Brain pericyte (primary cell): ENCODE measurements at regions not wholly inside any gene's neighbourhood (a gene's known extent, or its start where the extent isn't known, plus 50 kb on each side); places are given as distances from the start of the nearest gene placed in this dataset.
"Not testable (repeated sequence)": the region's sequence is repeated elsewhere in the genome, so short reads cannot be mapped to it uniquely, and the experiment has no call there.

Source experiments
- DNase-seq: peaks from one replicate; pipeline ENCODE4 v3.0.0-alpha.2; 2012; ENCODE audit warnings: low read depth, low spot score

DNA sequence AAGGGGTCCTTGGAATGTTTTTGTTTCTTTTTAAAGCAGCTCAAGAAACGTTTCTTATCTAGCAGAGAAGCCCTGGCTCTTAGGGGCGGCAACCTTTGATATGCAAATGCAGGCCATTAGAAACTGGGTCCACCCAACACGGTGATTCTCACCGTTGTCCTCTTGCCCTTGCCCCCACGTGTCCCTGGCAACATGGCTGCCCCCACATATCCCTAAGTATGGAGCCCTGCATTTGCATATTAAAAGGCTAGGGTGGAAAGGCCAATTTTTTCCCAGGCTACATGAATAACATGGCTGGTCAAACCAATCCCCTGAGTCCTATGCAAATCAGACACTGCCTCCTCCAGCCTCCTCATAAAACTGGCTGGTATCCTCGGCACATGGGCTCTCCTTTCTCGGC lies 230.1 kb upstream of the SPOPL start:
- DNase-seq = no peak

DNA sequence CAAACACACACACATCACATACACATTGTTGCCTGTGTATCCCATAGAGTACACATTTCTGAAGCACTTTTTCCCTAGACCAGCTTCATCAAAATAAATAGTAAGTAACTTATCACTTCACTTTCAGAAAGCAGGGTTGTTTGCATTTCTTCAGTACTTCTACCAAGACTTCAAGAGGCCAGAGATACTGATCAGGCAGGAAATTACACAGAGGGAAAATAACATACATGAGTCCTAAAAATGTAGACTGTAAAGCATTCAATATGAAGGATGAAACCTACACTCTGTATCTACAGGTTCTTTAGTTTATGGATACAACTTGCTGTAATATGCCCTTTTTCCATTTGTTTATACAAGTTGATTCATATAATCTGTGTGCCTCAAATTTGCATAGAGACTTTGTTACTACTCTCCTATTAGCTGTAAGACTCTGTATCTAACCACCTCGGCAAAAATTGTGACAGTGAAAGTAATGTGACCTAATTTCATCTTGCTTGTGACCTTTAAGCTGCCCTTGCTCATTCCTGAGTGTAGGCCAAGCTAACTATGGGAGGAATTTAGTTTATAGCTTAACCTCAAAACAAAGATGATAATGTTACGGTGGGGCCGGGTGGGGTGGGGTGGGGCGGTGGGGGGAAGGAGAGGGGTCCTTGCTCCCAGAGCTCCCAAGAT lies 228.9 kb upstream of the SPOPL start:
- no peak for DNase-seq

DNA sequence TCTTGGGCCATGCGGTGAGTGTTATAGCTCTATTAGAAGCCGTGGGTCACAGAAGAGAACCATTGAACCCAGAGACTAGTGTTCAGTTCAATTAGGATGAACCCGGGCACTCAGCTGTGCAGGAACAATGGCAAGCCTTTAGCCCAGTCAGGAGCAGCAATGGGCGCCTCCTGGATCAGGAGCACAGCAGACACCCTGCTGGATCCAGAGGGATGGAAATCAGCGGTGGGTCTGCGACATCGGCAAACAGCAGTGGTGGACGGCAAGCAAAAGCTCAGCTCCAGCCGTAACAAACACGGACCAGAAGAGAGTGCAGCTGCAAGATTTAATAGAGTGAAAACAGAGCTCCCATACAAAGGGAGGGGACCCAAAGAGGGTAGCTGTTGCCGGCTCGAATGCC lies 228.3 kb upstream of the SPOPL start:
- DNase-seq = not testable (repeated sequence)

DNA sequence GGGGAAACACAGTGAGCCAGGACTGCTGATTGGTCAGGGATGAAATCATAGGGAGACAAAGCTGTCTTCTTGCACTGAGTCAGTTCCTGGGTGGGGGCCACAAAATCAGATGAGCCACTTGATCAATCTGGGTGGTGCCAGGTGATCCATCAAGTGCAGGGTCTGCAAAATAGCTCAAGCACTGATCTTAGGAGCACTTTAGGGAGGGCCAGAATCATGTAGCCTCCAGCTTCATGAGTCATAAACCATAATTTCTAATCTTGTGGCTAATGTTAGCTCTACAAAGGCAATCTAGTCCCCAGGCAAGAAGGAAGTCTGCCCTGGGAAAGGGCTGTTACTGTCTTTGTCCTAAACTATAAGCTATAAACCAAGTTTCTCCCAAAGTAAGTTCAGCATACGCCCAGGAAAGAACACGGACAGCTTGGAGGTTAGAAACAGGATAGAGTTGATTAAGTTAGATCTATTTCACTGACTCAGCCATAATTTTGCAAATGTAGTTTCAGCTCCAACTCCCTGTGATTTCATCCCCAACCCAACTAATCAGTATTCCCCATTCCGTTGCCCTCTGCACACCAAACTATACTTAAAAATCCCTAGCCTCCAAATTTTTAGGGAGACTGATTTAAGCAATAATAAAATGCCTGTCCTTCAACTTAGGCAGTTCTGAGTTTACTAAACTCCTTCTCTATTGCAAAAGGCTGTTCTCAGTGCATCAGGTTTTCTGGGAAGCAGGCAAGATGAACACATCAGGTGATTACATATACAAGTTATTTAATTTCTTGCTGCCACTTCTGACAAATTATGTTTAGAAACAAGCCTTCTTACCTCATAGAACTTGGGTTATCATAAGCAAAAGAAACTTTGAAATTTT lies 226.9 kb upstream of the SPOPL start:
- DNase-seq = no peak

DNA sequence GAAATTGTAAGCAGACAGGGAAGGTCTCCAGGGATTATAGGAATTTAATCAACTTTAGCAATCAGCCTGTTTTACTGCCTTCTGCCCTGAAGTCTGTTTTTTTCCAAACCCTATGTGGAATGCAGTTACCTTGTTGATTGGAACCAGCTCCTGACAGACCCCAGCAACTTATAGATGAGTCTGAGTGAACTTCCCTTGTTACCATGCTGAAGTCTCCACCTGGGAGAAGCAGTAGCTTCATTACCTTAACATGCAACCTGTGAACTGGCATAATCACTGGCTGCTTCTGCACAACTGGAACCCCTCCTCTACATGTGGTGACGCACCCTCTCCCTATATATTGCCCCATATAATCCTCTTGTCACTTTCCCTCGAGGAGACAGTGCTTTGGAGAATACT lies 226.3 kb upstream of the SPOPL start:
- no peak for DNase-seq

DNA sequence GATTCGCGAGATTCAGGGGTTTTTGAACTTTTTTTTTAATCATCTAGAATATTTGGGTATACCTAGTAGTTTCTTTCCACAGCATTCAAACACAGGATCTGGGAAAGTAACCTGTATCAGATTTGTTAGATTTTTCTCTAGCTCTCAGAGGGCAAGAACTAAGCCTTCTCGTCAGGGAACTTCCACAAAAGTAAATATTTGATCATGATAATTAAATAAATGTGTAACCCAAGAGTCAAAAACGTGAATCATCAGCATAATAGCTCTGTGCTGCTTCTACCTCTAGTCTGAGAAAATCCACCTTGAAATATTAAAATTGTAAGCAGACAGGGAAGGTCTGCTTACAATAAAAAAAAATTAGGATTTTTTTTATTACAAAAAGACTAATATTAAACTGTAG lies 225.7 kb upstream of the SPOPL start:
- no peak for DNase-seq

DNA sequence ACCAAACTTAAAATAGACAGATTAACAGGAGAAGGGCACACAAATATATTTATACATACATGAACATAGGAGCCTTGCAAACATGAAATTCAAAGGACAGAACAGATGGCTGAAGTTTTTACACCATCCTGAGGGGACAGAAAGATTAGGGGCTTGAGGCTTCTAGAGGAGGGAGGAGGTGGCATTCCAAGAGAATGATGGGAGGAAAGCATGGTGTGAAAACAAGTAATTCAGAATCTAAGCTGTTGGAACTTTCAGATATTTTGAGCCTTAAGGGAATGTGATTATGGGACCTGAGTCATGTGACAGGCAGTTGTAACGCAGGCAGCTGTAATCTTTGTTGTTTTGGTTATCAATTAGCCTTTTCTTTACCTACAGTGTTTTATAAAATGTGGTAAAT lies 225.2 kb upstream of the SPOPL start:
- no peak for DNase-seq

DNA sequence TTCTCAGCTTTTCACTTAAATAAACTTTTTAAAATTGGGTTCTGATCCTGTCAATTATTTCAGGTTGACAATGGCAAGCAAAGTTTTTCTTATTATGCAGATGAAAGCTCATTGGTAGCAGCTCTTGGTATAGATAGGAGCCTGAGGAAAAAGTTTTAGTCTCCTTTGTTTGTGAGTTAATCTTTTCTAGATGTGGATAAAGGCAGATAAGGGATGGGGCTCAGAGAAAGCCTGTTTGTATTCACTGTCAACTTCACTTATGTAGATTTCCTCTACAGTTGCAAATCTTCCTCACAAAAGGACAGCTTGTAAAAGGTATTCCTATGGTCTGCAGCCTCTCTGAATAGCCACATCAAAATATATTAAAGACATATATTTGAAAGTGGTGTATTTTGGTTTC lies 224.5 kb upstream of the SPOPL start:
- no peak for DNase-seq

DNA sequence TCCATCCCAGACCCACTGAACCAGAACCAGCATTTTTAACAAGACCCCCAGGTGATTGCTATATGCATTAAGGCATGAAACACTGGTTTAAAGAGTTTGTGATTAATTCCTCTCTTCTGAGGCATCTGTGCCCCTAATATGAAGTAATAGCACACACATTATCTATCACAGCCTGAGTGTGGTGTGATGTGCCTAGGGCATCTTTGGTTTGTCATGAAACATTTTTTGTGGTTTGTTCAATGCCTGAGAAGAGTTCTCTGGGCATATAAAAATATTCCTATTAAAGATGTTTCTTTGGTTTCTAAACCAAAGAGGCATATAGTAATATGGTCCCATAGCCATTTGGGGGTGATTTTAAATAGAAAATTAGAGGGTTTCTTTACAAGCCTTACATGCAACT lies 221.7 kb upstream of the SPOPL start:
- no peak for DNase-seq

DNA sequence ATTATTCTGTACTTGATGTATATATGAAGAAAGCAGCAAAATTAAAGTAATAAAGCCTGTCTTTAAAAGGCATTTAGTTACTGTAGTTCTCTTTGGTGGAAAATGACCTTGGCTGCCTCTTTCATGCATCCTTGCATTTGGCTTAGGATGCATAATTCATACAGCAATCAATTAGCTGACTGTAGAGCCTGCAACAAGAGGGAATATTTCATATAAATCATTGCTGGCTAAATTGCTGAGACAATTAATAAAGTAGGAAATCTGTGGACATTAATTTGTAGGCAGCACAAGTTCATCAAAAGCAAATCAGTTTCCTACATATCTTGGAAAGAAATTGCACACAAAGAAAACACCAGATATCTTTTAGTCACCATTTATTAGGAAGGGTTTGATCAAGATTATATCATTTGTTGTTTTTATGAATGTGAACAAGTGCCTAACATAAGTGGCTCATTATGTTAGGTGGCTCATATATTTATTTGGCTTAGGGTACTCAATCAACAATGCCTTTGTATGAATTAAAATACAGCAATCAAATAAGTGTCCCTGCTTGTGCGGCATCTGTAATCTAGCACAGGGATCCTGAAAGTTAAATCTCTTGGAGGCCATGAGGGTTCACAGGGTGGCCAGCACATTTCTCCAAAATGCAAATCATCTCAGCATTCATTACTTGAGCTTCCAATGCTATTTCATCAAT lies 220.4 kb upstream of the SPOPL start:
- DNase-seq = no peak

DNA sequence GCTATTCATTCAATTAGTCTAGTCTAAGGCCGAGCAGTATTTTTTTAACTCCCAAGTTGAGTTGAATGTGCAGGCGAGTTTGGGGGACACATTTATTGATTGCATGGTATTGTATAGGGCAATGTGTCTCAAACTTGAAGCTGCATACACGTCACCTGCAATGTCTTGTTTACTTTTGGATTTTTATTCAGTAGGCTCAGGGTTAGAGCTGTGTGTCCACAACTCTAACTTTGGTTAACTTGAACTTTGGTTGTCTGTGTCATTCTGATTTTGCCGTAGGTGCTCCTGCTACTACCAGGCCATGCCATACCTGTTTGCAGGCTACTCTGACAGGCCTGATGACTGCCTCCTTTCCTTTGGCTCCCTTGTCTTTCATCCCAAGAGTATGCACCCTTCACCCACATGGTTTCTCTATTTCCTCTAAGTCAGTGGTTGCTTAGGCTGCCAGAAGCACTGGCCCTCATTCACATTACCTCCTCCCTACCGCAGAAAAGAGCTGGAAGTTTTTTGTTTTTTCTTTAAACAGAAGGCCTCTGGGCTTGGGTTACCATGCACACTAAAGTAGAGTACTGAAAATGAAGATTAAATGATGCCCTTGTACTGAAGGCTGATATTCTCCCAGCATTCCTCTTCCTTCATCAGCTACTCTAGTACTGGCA lies 219.4 kb upstream of the SPOPL start:
- no peak for DNase-seq

DNA sequence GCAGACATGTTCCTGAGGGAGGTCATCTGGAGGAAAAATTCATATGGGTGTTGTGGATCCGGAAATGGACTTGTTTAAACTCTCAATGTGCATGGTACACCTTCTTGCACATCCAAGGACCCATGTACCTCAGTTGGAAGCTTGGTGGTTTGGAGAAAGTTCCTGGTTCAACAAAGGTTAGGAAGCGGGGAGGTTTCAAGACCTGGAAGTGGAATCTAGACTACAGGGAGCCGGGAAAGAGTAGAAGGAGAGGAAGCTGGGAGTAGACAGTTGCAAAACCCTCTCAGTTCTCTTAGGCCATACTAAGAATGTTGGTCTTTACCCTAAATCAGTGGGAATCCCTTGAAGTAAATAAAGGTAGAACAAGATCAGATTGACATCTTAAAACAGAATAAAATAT lies 209.8 kb upstream of the SPOPL start:
- no peak for DNase-seq

DNA sequence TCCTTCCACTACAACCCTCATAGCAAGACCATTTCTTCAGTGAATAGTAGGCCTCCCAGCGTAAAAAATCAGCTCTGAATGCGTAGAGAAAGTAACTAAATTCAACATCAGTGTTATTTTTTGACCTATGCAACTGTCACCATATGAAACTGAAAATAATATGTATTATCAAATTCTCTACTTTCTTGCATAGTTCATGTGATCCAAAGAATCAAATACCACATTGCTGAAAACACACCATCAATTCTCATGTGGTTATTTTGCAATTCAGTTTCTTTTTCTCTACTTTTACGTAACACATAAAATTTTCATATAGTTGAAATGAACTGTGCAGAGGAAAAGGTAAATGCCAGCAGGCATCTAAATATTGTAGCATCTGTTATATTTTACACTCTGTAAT lies 208.5 kb upstream of the SPOPL start:
- no peak for DNase-seq

DNA sequence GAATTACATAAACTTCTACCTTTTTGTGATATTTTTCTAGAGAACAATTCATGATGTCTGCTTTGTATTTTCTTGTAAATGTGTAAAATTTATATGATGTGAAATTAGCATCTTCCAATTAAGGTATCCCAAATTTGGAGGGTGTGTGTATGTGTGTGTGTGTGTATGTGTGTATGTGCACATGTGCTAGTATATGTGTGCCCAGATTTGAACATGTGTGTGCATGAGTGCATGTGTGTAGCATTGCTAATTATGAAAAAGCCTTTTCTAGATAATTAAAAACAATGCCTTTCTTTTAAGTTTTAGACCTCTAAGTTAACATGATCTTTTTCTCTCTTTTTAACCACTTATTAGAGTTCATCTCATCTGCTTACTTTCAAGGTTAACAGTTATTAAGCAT lies 208.0 kb upstream of the SPOPL start:
- DNase-seq = no peak

DNA sequence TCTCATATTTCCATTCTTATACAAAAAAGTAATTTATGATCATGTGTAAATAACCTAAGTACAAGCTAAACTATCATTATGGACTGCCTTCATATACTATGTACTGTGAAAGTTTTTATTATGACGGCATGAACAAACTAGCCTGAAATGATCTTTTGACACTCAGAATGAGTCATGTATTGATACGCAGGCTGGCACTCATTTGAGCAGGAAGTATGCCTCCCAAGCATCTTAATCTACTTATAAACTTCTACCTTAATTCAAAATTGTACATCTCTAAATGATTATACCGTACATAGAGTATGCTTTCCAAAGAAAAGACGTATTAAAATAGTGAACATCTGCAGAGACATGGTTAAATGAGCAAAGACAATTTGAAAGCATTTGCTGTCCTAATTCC lies 207.1 kb upstream of the SPOPL start:
- no peak for DNase-seq

DNA sequence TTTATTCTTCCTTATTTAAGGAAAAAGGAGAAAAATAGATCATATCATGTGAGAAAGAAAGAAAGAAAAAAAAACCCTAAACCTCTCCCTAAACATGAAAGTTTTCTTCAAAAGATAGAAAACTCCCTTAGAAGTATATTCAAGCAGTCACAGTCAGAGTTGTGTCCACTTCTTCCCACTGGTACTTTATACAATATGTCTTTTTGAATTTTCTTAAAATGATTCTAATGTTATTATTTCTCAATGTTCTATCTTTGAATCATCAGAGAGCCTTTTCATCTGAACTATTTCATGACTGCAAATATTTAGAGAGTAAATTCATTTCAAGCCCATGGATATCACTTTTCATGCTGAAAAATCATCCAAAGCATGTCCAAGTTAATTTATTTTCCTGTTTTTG lies 205.2 kb upstream of the SPOPL start:
- no peak for DNase-seq

DNA sequence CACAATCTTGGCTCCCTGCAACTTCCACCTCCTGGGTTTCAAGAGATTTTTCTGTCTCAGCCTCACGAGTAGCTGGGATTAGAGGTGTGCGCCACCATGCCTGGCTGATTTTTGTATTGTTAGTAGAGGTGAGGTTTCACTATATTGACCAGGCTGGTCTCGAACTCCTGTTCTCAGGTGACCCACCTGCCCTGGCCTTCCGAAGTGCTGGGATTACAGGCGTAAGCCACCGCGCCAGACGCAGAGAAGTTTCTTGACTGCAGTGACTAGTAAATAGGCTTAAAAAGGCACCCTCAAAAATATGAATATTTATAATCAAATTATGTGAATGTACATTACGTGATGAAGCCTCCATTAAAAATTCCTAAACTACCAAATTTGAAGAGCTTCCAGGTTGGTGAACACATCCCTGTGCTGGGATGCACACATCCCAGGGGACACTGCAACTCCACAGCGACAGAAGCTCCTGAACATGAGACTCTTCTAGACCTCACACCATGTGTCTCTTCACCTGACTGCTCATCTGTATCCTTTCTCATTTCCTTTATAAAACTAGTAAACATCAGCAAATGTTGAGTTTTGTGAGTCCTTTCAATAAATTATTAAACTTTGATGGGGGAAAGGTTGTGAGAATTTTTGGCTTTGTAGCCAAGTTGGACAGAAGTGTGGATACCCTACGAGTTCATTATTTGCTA lies 203.3 kb upstream of the SPOPL start:
- DNase-seq = no peak

DNA sequence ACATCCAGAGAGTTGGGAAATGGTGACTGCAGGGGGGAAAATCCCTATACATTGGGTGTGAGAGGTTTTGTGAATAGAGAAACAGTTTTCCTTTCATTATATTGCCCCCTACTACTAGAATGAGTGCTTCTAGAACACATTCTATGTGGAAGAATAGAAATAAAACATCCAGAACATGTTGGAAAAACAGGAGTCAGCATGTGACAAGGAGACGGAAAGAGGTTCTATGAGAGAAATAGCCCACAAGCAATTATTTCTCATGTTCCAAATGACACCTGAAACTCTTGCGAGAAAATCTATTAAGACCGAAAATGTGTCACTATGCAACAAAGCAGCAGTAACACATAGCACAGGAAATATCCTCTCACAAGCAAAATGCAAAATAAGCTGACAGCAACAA lies 202.7 kb upstream of the SPOPL start:
- DNase-seq = no peak

DNA sequence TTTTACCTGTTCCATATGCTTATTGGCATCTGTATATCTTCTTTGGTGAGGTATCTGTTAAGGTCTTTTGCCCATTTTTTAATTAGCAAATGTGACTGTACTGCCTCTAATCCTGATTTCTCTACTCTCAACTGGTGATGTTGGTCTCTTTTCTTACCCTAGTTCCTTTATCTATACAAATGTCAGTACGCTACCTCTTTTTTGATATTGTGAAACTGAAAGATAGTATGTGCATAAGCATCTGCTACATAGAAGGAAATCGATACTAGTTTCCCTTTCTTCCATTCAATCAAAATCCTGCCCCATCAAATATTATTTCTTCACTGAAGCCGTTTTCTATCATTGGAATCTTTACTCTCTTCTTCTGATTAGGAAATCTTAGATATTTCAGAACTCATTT lies 194.9 kb upstream of the SPOPL start:
- DNase-seq = no peak

DNA sequence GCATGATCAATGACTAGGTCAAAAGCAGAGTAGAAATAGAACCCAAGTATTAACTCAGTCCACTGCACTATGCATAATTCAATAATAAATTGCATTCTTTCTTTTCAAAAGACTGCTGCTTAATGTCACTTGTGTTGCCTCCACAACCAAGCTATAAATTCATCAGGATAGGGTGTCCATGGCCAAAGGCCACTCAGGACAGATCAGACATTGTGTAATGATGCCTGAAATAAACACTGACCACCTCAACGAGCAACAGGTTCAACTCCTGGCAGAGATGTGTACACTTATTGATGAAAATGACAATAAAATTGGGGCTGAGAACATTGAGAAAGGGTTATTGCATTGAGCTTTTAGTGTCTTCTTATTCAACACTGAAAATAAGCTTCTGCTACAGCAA lies 194.5 kb upstream of the SPOPL start:
- DNase-seq = no peak

DNA sequence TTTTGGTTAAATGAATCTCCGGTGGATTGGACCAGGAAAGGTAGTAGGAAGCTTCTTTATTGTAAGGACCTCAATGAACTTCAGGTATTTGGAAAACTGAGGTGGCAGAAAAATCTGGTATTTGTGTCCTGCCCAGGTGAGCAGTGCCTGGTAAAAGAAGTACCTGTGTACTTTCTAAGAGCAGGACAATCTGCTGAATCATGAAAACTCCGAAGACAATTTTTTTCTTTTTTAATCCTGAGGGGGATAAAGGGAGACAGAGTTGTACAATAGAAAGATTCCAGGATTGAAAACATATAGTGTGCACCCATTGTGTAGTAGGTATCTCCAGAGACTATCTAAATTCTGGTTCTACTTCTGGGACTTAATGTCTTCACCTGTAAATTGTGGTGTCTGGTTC lies 191.8 kb upstream of the SPOPL start:
- no peak for DNase-seq

DNA sequence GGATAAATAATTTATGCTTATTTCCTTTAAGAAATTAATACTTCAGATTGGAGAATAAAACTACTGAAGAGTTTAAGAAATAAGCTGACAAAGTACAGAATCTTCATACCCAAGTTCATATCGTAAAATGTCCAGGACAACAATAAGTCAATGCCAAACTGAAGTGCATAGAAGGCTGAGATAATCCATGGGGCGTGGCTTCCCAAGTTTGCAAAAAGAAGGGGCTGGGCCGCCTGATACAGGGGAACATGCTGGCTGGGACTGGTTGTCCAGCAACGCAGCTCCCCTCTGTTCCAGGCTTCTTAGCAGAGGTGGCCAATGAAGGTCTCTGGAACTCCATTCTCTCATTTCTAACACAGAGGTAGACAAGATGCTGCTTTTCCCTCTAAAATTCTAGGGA lies 189.5 kb upstream of the SPOPL start:
- no peak for DNase-seq
